HepG2 (cell line): ENCODE measurements at regions not wholly inside any gene's neighbourhood (a gene's known extent, or its start where the extent isn't known, plus 50 kb on each side); places are given as distances from the start of the nearest gene placed in this dataset.

Experiments used
- ATAC-seq: fragments of 200-7000 bp; cut with Tn5 transposase; 3 replicates; pipeline ENCODE4 v1.9.1; 2020; ENCODE audit warnings: mild to moderate bottlenecking, moderate library complexity
- BruUV-seq: library from RNA; stranded (reverse); fragments of 400-500 nt; replicated peaks from 2 replicates; lab custom pipeline; 2021; lab: Mats Ljungman, UMichigan
- CTCF ChIA-PET: fragments of 300-600 bp; formaldehyde crosslinking; extraction: SDS; loops from one replicate; lab custom pipeline; 2021; ENCODE audit warnings: low total read pairs, inconsistent platforms, low intra/inter-chr PET ratio; lab: Yijun Ruan, JAX
- POLR2A ChIA-PET: fragments of 350-600 bp; sonication (Branson Sonifier 250); formaldehyde crosslinking; loops from one replicate; lab custom pipeline; 2020; ENCODE audit warnings: antibody characterized with exemption, inconsistent platforms; lab: Yijun Ruan, JAX
- DNase-seq: peaks from one replicate; pipeline ENCODE4 v3.0.0-alpha.2; 2015; ENCODE audit warnings: low spot score
- FAIRE-seq: peaks from 3 replicates; lab custom pipeline; 2011; peaks lifted over from hg19 to GRCh38; lab: Jason Lieb, UNC
- H2AFZ ChIP-seq: one replicate; pipeline ENCODE4 v1.6.1; 2011; ENCODE audit warnings: low read length, inconsistent platforms
- H3K27ac ChIP-seq: fragments of 300-600 bp; 3 replicates; pipeline ENCODE4 v1.8.0; 2011; ENCODE audit warnings: mixed run types, mild to moderate bottlenecking, mixed read lengths, low read length, inconsistent platforms; ENCODE audit not compliant: insufficient read depth; ENCODE audit errors: extremely low read length
- H3K27me3 ChIP-seq, 2 experiments: fragments of 200-600 bp in 1 of 2; 2 replicates in 1 of 2; 3 replicates in 1 of 2; pipeline versions ENCODE4 v1.6.0 to v1.8.0; 2011; ENCODE audit warnings: low read length in 2 of 2, mild to moderate bottlenecking in 2 of 2, moderate library complexity in 2 of 2, inconsistent platforms in 1 of 2; ENCODE audit not compliant: insufficient read depth in 2 of 2, control insufficient read depth in 1 of 2
- H3K36me3 ChIP-seq, 2 experiments: fragments of 200-600 bp in 1 of 2; replicated peaks in 1 of 2; 2 replicates in 1 of 2; 3 replicates in 1 of 2; pipeline versions ENCODE4 v1.5.1 to v1.8.0; 2011; ENCODE audit warnings: low read length in 2 of 2, inconsistent platforms in 1 of 2; ENCODE audit not compliant: insufficient read depth in 2 of 2, control insufficient read depth in 1 of 2
- H3K4me1 ChIP-seq: 2 replicates; pipeline ENCODE4 v1.5.1; 2012; ENCODE audit warnings: low read length, inconsistent platforms; ENCODE audit not compliant: insufficient read depth
- H3K4me2 ChIP-seq: 2 replicates; pipeline ENCODE4 v1.6.0; 2011; ENCODE audit warnings: low read depth, low read length, inconsistent platforms
- H3K4me3 ChIP-seq, 3 experiments: fragments of 200-600 bp in 1 of 3; sonication (generic), shearing (Covaris generic) in 1 of 3; replicated peaks in 1 of 3; 2 replicates each; pipeline ENCODE4 v1.5.1; 2011 to 2016; ENCODE audit warnings: low read length in 3 of 3, inconsistent platforms in 2 of 3, low read depth in 2 of 3, mild to moderate bottlenecking in 2 of 3, control low read depth in 1 of 3, mixed read lengths in 1 of 3; ENCODE audit not compliant: insufficient read depth in 1 of 3
- H3K79me2 ChIP-seq: one replicate; pipeline ENCODE4 v1.6.1; 2011; ENCODE audit warnings: low read length, inconsistent platforms; ENCODE audit not compliant: insufficient read depth
- H3K9ac ChIP-seq: 2 replicates; pipeline ENCODE4 v1.6.0; 2011; ENCODE audit warnings: mild to moderate bottlenecking, low read depth, low read length, inconsistent platforms; ENCODE audit not compliant: insufficient read depth
- H3K9me3 ChIP-seq: 2 replicates; pipeline ENCODE4 v1.5.1; 2012; ENCODE audit warnings: mild to moderate bottlenecking, low read length
- H4K20me1 ChIP-seq: 2 replicates; pipeline ENCODE4 v1.6.0; 2011; ENCODE audit warnings: inconsistent platforms, mild to moderate bottlenecking, low read length, moderate library complexity; ENCODE audit not compliant: insufficient read depth
- DMAP1 ChIP-seq: IDR thresholded peaks from 2 replicates; pipeline ENCODE4 v1.6.1; 2016
- GPN1 ChIP-seq: sonication (generic); formaldehyde crosslinking; IDR thresholded peaks from 2 replicates; pipeline ENCODE4 v1.5.1; 2020; ENCODE audit warnings: missing genetic modification reagents, borderline replicate concordance
- HNRNPUL1 ChIP-seq: fragments of 200-400 bp; formaldehyde crosslinking; IDR thresholded peaks from 2 replicates; pipeline ENCODE4 v1.6.1; 2017; ENCODE audit warnings: low read depth, mild to moderate bottlenecking, low read length, moderate library complexity
- KDM5B ChIP-seq: sonication (generic); formaldehyde crosslinking; IDR thresholded peaks from 2 replicates; pipeline ENCODE4 v1.4.0; 2020; ENCODE audit warnings: missing genetic modification reagents, mild to moderate bottlenecking, borderline replicate concordance
- NFE2L2 ChIP-seq: fragments of 150-350 bp; IDR thresholded peaks from 2 replicates; pipeline ENCODE4 v1.6.1; 2014; ENCODE audit warnings: low read length
- RAD51 ChIP-seq: fragments of 450-650 bp; IDR thresholded peaks from 2 replicates; pipeline ENCODE4 v1.6.1; 2016; ENCODE audit warnings: borderline replicate concordance
- SIN3A ChIP-seq: IDR thresholded peaks from 2 replicates; pipeline ENCODE4 v1.6.1; 2011; ENCODE audit warnings: low read depth, mild to moderate bottlenecking, control low read depth, low read length, borderline replicate concordance
- ZFYVE20 ChIP-seq: sonication (generic); formaldehyde crosslinking; IDR thresholded peaks from 2 replicates; pipeline ENCODE4 v1.8.0; 2023; ENCODE audit warnings: low read depth, mild to moderate bottlenecking, moderate library complexity, missing genetic modification reagents, borderline replicate concordance
- WGBS: methylation state at CpG from one replicate; pipeline ENCODE4 v1.1.6; 2017; ENCODE audit warnings: low lambda C conversion rate; 5-methylcytosine and 5-hydroxymethylcytosine counted together
- in situ Hi-C: cut with HindIII; loops from 2 replicates; pipeline ENCODE4 v1.10.0; 2017; ENCODE audit warnings: low pct_unique_long_range_greater_than_20kb; ENCODE audit not compliant: extremely low pct_ligation_motif_present
- intact Hi-C: fragments of 100-400 bp; cut with micrococcal nuclease; formaldehyde crosslinking; loops from one replicate; pipeline ENCODE4 v1.10.0; 2022; ENCODE audit not compliant: unreplicated experiment
- TF ChIP-seq, protein P1 (sequence below), 2 experiments: sonication (generic) in 1 of 2; formaldehyde crosslinking in 1 of 2; IDR thresholded peaks; 2 replicates each; pipeline versions ENCODE4 v1.5.1 to v1.6.1; 2011 to 2020; ENCODE audit warnings: borderline replicate concordance in 1 of 2, low read depth in 1 of 2, low read length in 1 of 2, mild to moderate bottlenecking in 1 of 2, missing genetic modification reagents in 1 of 2, moderate library complexity in 1 of 2
- TF ChIP-seq, protein P2 (sequence below): IDR thresholded peaks from 2 replicates; pipeline ENCODE4 v1.6.1; 2016
- TF ChIP-seq, protein P3 (sequence below): sonication (generic); formaldehyde crosslinking; IDR thresholded peaks from 2 replicates; pipeline ENCODE4 v1.5.0; 2020; ENCODE audit warnings: mild to moderate bottlenecking, missing genetic modification reagents, moderate library complexity

DNA sequence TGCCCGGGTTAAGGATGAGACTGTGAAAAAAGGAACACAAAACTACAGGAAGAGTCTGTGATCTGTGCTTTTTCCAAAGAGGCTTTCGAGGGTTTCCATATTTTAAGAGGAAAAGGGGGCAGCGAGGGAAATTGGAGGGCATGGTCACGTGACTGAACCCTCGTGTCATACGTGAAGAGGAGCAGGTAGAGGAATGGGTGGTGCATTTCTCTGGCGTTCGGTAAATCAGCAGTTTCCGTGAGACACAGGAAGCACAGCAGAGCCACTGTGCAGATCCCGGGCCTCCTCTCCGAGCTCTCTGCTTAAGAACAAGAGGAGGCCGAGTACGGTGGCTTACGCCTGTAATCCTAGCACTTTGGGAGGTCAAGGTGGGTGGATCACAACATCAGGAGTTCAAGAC, 219.7 kb downstream of the NDUFA10 start:
- Histone ChIP-seq H3K4me1 (no peaks in the 10 kb centered on the region), H3K27ac (no peak overlapping the region), H3K4me3 (no peak overlapping the region), H3K36me3 (no peaks in the 10 kb centered on the region), H4K20me1 (no peaks in the 10 kb centered on the region), H3K4me2 (no peak overlapping the region), H3K9me3 (no peaks in the 10 kb centered on the region), H2AFZ (no peak overlapping the region), H3K9ac (no peak overlapping the region), H3K79me2 (no peaks in the 10 kb centered on the region), H3K27me3 (peaks cover 4 to 81% of the 10 kb centered on the region in 2 experiments; a peak in 4 of 5 replicates)
- no TSS peak for BruUV-seq
- FAIRE-seq (no peak), DNase-seq (no peak), ATAC-seq (no peak)
- WGBS: 16% methylated on average over 14 of the region's 14 CpGs
- in situ Hi-C loops (no loop called here), intact Hi-C loops (no loop called here)
- TF ChIP-seq, protein P1, sequence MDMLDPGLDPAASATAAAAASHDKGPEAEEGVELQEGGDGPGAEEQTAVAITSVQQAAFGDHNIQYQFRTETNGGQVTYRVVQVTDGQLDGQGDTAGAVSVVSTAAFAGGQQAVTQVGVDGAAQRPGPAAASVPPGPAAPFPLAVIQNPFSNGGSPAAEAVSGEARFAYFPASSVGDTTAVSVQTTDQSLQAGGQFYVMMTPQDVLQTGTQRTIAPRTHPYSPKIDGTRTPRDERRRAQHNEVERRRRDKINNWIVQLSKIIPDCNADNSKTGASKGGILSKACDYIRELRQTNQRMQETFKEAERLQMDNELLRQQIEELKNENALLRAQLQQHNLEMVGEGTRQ (IDR thresholded peaks at IDR 0.05; ENCODE audit: low read depth, low read length): peak; percentile 82
- TF ChIP-seq, protein P1 (CRISPR knock-in tag; IDR thresholded peaks at IDR 0.05; ENCODE audit: borderline replicate concordance): no peak
- TF ChIP-seq RAD51: peak; percentile 92
- TF ChIP-seq ZFYVE20 (CRISPR knock-in tag): no peak
- CTCF ChIA-PET: no interaction called here
- POLR2A ChIA-PET: no interaction called here

DNA sequence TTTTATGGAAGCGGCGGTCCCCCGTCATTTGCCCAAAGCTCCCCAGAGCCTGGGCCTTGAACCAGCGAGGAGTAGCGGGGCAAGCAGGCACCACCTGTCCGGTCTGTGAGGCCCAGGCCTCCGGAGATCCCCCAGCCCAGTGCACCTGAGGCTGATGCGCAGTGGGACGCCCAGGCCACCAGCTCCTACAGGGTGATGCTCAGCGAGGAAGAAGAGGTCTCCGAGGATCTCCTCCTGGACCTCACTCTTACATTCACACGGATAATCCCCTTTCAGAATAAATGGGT, 220.2 kb downstream of the NDUFA10 start:
- Histone ChIP-seq H3K79me2 (no peaks in the 10 kb centered on the region), H3K27ac (no peak overlapping the region), H4K20me1 (no peaks in the 10 kb centered on the region), H3K4me1 (no peaks in the 10 kb centered on the region), H3K9me3 (no peaks in the 10 kb centered on the region), H2AFZ (no peak overlapping the region), H3K36me3 (no peaks in the 10 kb centered on the region), H3K4me2 (no peak overlapping the region), H3K4me3 (no peak overlapping the region), H3K9ac (no peak overlapping the region), H3K27me3 (peaks cover 4 to 82% of the 10 kb centered on the region in 2 experiments; a peak in 4 of 5 replicates)
- ChIA-PET CTCF (no interaction called here), POLR2A (no interaction called here)
- BruUV-seq: no TSS peak
- FAIRE-seq (no peak), ATAC-seq (no peak), DNase-seq (no peak)
- WGBS: 60% methylated on average over 6 of the region's 12 CpGs
- in situ Hi-C loops (no loop called here), intact Hi-C loops (no loop called here)
- TF ChIP-seq, protein P2, sequence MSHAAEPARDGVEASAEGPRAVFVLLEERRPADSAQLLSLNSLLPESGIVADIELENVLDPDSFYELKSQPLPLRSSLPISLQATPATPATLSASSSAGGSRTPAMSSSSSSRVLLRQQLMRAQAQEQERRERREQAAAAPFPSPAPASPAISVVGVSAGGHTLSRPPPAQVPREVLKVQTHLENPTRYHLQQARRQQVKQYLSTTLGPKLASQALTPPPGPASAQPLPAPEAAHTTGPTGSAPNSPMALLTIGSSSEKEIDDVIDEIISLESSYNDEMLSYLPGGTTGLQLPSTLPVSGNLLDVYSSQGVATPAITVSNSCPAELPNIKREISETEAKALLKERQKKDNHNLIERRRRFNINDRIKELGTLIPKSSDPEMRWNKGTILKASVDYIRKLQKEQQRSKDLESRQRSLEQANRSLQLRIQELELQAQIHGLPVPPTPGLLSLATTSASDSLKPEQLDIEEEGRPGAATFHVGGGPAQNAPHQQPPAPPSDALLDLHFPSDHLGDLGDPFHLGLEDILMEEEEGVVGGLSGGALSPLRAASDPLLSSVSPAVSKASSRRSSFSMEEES (CRISPR knock-in tag): no peak
- TF ChIP-seq GPN1 (CRISPR knock-in tag): no peak
- TF ChIP-seq NFE2L2: no peak
- TF ChIP-seq KDM5B (CRISPR knock-in tag): no peak
- no peak for TF ChIP-seq SIN3A
- no peak for TF ChIP-seq HNRNPUL1
- no peak for TF ChIP-seq DMAP1
- TF ChIP-seq, protein P3, sequence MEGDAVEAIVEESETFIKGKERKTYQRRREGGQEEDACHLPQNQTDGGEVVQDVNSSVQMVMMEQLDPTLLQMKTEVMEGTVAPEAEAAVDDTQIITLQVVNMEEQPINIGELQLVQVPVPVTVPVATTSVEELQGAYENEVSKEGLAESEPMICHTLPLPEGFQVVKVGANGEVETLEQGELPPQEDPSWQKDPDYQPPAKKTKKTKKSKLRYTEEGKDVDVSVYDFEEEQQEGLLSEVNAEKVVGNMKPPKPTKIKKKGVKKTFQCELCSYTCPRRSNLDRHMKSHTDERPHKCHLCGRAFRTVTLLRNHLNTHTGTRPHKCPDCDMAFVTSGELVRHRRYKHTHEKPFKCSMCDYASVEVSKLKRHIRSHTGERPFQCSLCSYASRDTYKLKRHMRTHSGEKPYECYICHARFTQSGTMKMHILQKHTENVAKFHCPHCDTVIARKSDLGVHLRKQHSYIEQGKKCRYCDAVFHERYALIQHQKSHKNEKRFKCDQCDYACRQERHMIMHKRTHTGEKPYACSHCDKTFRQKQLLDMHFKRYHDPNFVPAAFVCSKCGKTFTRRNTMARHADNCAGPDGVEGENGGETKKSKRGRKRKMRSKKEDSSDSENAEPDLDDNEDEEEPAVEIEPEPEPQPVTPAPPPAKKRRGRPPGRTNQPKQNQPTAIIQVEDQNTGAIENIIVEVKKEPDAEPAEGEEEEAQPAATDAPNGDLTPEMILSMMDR: no peak
